ENCODE measurements at regions not wholly inside any gene's neighbourhood (a gene's known extent, or its start where the extent isn't known, plus 50 kb on each side); places are given as distances from the start of the nearest gene placed in this dataset.

DNA sequence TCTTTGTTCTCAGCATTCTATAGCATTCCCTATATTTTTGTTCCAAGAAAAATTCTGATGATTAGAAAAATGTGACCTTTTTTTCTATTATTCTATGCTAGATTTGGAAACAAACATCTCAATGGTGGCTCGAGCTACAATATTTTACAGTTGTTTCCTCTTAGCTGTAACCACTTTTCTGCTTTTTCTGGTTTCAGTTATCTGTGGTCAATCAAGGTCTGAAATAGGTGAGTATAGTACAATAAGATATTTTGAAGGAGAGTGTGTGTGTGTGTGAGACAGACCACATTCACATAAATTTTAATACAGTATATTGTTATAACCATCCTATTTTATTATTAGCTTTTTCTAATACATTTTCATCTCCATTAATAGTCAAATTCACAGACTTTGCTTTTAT, 564.5 kb upstream of the GHITM start:
- no TSS peak for BruUV-seq (replicated peaks)
- peaks cover 7 to 15% of the 10 kb centered on the region in 2 experiments; a peak in 2 of 4 replicates for H3K9me3 ChIP-seq (ENCODE audit: control insufficient read depth in 1 of 2, insufficient read depth in 1 of 2, low read depth in 1 of 2, low read length in 2 of 2)
- no peaks in the 10 kb centered on the region for H3K27me3 ChIP-seq (ENCODE audit: insufficient read depth, low read length)

More for the DNA sequence above, 564.5 kb upstream of the GHITM start:
- ChIA-PET RAD21 (ENCODE audit: low non-redundant PET in 1 of 2, low total read pairs in 2 of 2, uncharacterized antibody in 2 of 2, unreplicated experiment in 2 of 2) (no interaction called here), CTCF (no interaction called here), POLR2A (no interaction called here)
- Histone ChIP-seq H3K4me1 (ENCODE audit: control insufficient read depth in 1 of 2, insufficient read depth in 2 of 2, low read length in 2 of 2) (no peaks in the 10 kb centered on the region), H3K9ac (ENCODE audit: low read length) (no peak overlapping the region), H3K4me3 (replicated peaks in 1 of 2; ENCODE audit: low read depth in 1 of 2, low read length in 2 of 2) (no peak overlapping the region), H3K79me2 (ENCODE audit: insufficient read depth, low read length) (no peaks in the 10 kb centered on the region), H2AFZ (ENCODE audit: low read depth, low read length, poor library complexity, severe bottlenecking) (no peak overlapping the region), H3K4me2 (ENCODE audit: low read length) (no peak overlapping the region), H3K27ac (ENCODE audit: low read depth, low read length) (no peak overlapping the region), H3K9me2 (ENCODE audit: insufficient read depth) (no peaks in the 10 kb centered on the region), H4K20me1 (ENCODE audit: insufficient read depth) (no peaks in the 10 kb centered on the region; the same call in 1 of the 2 replicates), H3K36me3 (ENCODE audit: control insufficient read depth in 1 of 2, insufficient read depth in 2 of 2, low read length in 2 of 2) (no peaks in the 10 kb centered on the region)
- no peak for ATAC-seq
- intact Hi-C loops (cut with micrococcal nuclease): no loop called here
- no peak for DNase-seq (ENCODE audit: low read depth, low spot score)
- TF ChIP-seq, protein P1, sequence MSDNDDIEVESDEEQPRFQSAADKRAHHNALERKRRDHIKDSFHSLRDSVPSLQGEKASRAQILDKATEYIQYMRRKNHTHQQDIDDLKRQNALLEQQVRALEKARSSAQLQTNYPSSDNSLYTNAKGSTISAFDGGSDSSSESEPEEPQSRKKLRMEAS (IDR thresholded peaks at IDR 0.05): no peak
- TF ChIP-seq ZNF274 (IDR thresholded peaks at IDR 0.05; ENCODE audit: low read depth, low read length) (no peak), EGR1 (IDR thresholded peaks at IDR 0.05; ENCODE audit: low read depth) (no peak), CEBPB (IDR thresholded peaks at IDR 0.05; ENCODE audit: low read depth) (no peak), SP1 (IDR thresholded peaks at IDR 0.05; ENCODE audit: low read depth) (no peak), YY1 (IDR thresholded peaks at IDR 0.05; ENCODE audit: extremely low read depth, insufficient replicate concordance, low read depth, low read length) (no peak), ZFX (IDR thresholded peaks at IDR 0.05) (no peak), FOSL1 (IDR thresholded peaks at IDR 0.05; ENCODE audit: low read depth) (no peak), CTCF (IDR thresholded peaks at IDR 0.05 in 2 of 3, conservative IDR thresholded peaks at IDR 0.05 in 1 of 3; ENCODE audit: borderline replicate concordance in 1 of 3, insufficient read depth in 1 of 3, low read depth in 2 of 3, low read length in 2 of 3) (no peak), ATF3 (IDR thresholded peaks at IDR 0.05) (no peak), EZH2phosphoT487 (IDR thresholded peaks at IDR 0.05; ENCODE audit: borderline replicate concordance) (no peak), POLR2A (IDR thresholded peaks at IDR 0.05; ENCODE audit: borderline replicate concordance, extremely low read depth, insufficient read depth, insufficient read length) (no peak), SRF (IDR thresholded peaks at IDR 0.05; ENCODE audit: low read depth) (no peak), JUND (IDR thresholded peaks at IDR 0.05) (no peak), POLR2AphosphoS5 (IDR thresholded peaks at IDR 0.05; ENCODE audit: low read depth, low read length) (no peak), TCF7L2 (IDR thresholded peaks at IDR 0.05; ENCODE audit: borderline replicate concordance, extremely low read depth, insufficient read depth, insufficient read length) (no peak), ELF1 (IDR thresholded peaks at IDR 0.05; ENCODE audit: borderline replicate concordance, low read depth) (no peak), SIN3A (IDR thresholded peaks at IDR 0.05; ENCODE audit: low read depth) (no peak), CBX3 (IDR thresholded peaks at IDR 0.05; ENCODE audit: low read depth) (no peak)
- TF ChIP-seq, protein P2, sequence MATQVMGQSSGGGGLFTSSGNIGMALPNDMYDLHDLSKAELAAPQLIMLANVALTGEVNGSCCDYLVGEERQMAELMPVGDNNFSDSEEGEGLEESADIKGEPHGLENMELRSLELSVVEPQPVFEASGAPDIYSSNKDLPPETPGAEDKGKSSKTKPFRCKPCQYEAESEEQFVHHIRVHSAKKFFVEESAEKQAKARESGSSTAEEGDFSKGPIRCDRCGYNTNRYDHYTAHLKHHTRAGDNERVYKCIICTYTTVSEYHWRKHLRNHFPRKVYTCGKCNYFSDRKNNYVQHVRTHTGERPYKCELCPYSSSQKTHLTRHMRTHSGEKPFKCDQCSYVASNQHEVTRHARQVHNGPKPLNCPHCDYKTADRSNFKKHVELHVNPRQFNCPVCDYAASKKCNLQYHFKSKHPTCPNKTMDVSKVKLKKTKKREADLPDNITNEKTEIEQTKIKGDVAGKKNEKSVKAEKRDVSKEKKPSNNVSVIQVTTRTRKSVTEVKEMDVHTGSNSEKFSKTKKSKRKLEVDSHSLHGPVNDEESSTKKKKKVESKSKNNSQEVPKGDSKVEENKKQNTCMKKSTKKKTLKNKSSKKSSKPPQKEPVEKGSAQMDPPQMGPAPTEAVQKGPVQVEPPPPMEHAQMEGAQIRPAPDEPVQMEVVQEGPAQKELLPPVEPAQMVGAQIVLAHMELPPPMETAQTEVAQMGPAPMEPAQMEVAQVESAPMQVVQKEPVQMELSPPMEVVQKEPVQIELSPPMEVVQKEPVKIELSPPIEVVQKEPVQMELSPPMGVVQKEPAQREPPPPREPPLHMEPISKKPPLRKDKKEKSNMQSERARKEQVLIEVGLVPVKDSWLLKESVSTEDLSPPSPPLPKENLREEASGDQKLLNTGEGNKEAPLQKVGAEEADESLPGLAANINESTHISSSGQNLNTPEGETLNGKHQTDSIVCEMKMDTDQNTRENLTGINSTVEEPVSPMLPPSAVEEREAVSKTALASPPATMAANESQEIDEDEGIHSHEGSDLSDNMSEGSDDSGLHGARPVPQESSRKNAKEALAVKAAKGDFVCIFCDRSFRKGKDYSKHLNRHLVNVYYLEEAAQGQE (IDR thresholded peaks at IDR 0.05; ENCODE audit: low read depth): no peak

Data from HCT116 (cell line).